Loucy (cell line): ENCODE measurements at regions not wholly inside any gene's neighbourhood (a gene's known extent, or its start where the extent isn't known, plus 50 kb on each side); places are given as distances from the start of the nearest gene placed in this dataset.

Experiments used
- H2AFZ ChIP-seq: fragments of 200-600 bp; sonication (generic); 2 replicates; pipeline ENCODE4 v1.6.0; 2016; ENCODE audit warnings: antibody characterized with exemption, mild to moderate bottlenecking, low read length, moderate library complexity
- H3F3A ChIP-seq: fragments of 200-600 bp; 2 replicates; pipeline ENCODE4 v1.6.0; 2016; ENCODE audit warnings: antibody characterized with exemption, low read depth, mild to moderate bottlenecking
- H3K27me3 ChIP-seq: fragments of 200-600 bp; sonication (generic); 2 replicates; pipeline ENCODE4 v1.6.1; 2014; ENCODE audit warnings: low read length, mild to moderate bottlenecking; ENCODE audit not compliant: insufficient read depth, poor library complexity, severe bottlenecking
- H3K36me3 ChIP-seq: fragments of 200-600 bp; sonication (generic); 2 replicates; pipeline ENCODE4 v1.6.1; 2016; ENCODE audit warnings: low read length; ENCODE audit not compliant: insufficient read depth
- H3K4me1 ChIP-seq: fragments of 200-600 bp; sonication (generic); 2 replicates; pipeline ENCODE4 v1.5.1; 2014; ENCODE audit warnings: low read length, mild to moderate bottlenecking; ENCODE audit not compliant: insufficient read depth, poor library complexity, severe bottlenecking
- H3K4me2 ChIP-seq: fragments of 200-600 bp; sonication (generic); 2 replicates; pipeline ENCODE4 v1.6.0; 2014; ENCODE audit warnings: antibody characterized with exemption, low read length, low read depth, mild to moderate bottlenecking; ENCODE audit not compliant: poor library complexity, severe bottlenecking
- H3K4me3 ChIP-seq: fragments of 200-600 bp; sonication (generic); 2 replicates; pipeline ENCODE4 v1.5.1; 2014; ENCODE audit warnings: low read length, mild to moderate bottlenecking, mixed read lengths; ENCODE audit not compliant: poor library complexity, severe bottlenecking
- H3K79me2 ChIP-seq: fragments of 200-600 bp; sonication (generic); 2 replicates; pipeline ENCODE4 v1.6.1; 2014; ENCODE audit warnings: low read length; ENCODE audit not compliant: insufficient read depth
- H3K9ac ChIP-seq: fragments of 200-600 bp; sonication (generic); 2 replicates; pipeline ENCODE4 v1.6.0; 2014; ENCODE audit warnings: mild to moderate bottlenecking, low read depth, low read length, moderate library complexity; ENCODE audit not compliant: poor library complexity, severe bottlenecking
- H3K9me2 ChIP-seq: fragments of 200-600 bp; sonication (generic); replicated peaks from 2 replicates; pipeline ENCODE4 v1.6.1; 2016; ENCODE audit warnings: low read depth, low read length, mixed read lengths
- H3K9me3 ChIP-seq: fragments of 200-600 bp; sonication (generic); 2 replicates; pipeline ENCODE4 v1.6.1; 2014; ENCODE audit warnings: mild to moderate bottlenecking, antibody characterized with exemption, low read length, low read depth; ENCODE audit not compliant: insufficient read depth
- H4K20me1 ChIP-seq: fragments of 200-600 bp; sonication (generic); 2 replicates; pipeline ENCODE4 v1.6.0; 2014; ENCODE audit warnings: antibody characterized with exemption, low read length, mild to moderate bottlenecking; ENCODE audit not compliant: insufficient read depth, poor library complexity, severe bottlenecking
- EZH2phosphoT487 ChIP-seq: fragments of 200-600 bp; IDR thresholded peaks from 2 replicates; pipeline ENCODE4 v1.6.1; 2018; ENCODE audit warnings: antibody characterized with exemption, mild to moderate bottlenecking, moderate library complexity, borderline replicate concordance
- TF ChIP-seq, protein P1 (sequence below): fragments of 200-600 bp; sonication (generic); conservative IDR thresholded peaks from 2 replicates; pipeline ENCODE4 v1.5.1; 2014; ENCODE audit warnings: mild to moderate bottlenecking, antibody characterized with exemption, low read length

DNA sequence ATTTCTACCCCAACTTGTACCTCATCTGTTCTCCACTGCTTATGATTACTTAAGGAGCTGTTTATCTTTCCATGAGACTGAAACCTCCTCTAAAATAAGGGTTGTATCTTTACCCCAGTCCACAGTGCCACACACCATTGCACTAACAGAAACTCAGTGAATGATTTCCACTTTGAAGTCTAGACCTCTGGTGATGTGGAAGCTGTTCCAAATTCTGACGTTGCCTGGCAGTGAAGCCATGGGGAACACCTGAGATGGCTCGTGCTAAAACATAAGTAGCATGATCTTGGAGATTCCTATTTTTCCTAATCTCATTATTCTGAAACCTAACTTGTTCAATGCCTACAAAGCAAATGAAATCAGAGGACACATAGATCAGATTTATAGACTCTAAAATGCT lies 583.2 kb downstream of the EBF1 start:
- no peaks in the 10 kb centered on the region for H3K9me3 ChIP-seq
- no peaks in the 10 kb centered on the region for H4K20me1 ChIP-seq
- H3K9me2 ChIP-seq: no peaks in the 10 kb centered on the region
- peaks cover 33% of the 10 kb centered on the region for H3K4me1 ChIP-seq
- H3K9ac ChIP-seq: no peak overlapping the region
- no peaks in the 10 kb centered on the region for H3K36me3 ChIP-seq
- H3F3A ChIP-seq: 0 out of 2 replicates have a peak, but pooled peaks cover 5% of the 10 kb centered on the region
- H2AFZ ChIP-seq: no peak overlapping the region
- TF ChIP-seq, protein P1, sequence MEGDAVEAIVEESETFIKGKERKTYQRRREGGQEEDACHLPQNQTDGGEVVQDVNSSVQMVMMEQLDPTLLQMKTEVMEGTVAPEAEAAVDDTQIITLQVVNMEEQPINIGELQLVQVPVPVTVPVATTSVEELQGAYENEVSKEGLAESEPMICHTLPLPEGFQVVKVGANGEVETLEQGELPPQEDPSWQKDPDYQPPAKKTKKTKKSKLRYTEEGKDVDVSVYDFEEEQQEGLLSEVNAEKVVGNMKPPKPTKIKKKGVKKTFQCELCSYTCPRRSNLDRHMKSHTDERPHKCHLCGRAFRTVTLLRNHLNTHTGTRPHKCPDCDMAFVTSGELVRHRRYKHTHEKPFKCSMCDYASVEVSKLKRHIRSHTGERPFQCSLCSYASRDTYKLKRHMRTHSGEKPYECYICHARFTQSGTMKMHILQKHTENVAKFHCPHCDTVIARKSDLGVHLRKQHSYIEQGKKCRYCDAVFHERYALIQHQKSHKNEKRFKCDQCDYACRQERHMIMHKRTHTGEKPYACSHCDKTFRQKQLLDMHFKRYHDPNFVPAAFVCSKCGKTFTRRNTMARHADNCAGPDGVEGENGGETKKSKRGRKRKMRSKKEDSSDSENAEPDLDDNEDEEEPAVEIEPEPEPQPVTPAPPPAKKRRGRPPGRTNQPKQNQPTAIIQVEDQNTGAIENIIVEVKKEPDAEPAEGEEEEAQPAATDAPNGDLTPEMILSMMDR: no peak
- TF ChIP-seq EZH2phosphoT487: no peak
- no peaks in the 10 kb centered on the region for H3K27me3 ChIP-seq
- H3K4me3 ChIP-seq: no peak overlapping the region
- no peaks in the 10 kb centered on the region for H3K79me2 ChIP-seq
- H3K4me2 ChIP-seq: no peak overlapping the region

DNA sequence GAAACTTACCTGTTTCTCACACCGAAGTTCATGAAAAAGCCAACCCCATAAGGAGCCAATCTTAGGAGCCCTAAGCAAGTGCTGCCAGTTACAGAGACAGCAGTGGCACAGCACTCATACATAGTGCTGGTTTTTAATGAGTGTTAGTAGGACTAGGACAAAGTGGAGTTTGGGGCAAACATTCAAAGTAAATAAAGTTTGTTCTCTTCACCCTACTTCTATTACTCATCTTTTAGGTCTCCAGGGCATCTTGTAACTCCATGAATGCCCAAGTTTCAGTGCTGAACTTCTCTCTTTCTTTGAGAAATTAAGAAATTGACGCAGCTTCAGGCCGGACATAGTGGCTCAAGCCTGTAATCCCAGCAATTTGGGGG lies 584.7 kb downstream of the EBF1 start:
- no peaks in the 10 kb centered on the region for H3K36me3 ChIP-seq
- TF ChIP-seq, protein P1: no peak
- no peak for TF ChIP-seq EZH2phosphoT487
- H3K9me2 ChIP-seq: no peaks in the 10 kb centered on the region
- no peaks in the 10 kb centered on the region for H3K9me3 ChIP-seq
- H3F3A ChIP-seq: peaks cover 8% of the 10 kb centered on the region; the same call in 1 of the 2 replicates
- no peaks in the 10 kb centered on the region for H3K27me3 ChIP-seq
- no peaks in the 10 kb centered on the region for H3K79me2 ChIP-seq
- H2AFZ ChIP-seq: no peak overlapping the region
- no peak overlapping the region for H3K9ac ChIP-seq
- H3K4me2 ChIP-seq: no peak overlapping the region
- H4K20me1 ChIP-seq: no peaks in the 10 kb centered on the region
- no peak overlapping the region for H3K4me3 ChIP-seq
- peaks cover 44% of the 10 kb centered on the region for H3K4me1 ChIP-seq

DNA sequence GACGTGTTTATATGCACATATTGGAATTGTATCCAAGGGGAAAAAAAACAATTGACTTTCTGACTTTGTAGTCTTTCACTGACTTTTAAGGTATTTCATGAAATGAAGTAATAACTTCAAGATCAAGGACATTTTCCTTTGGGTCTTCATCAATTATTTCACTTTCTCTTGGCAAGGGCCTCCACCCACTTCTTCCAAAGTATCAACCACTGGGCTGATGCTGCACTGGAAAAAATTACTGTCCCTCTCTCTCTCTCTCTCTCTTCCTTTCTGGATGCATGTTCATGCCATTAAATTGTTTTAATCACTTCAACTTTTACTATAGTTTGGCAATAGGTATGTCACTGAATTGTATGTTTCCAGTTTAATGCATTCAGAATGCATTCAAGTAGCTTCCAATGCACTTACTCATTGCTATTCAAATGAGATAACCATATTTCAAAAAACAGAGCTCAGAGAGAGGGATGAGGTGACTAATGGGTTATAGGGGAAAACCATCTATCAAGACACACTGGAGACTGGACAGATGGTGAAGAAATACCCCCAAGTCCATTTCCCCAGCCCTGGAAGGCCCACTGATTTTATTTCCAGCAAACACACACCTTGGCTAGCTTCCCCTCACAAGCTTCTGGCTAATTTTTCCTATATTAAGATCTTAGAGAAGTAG lies 585.3 kb downstream of the EBF1 start:
- Histone ChIP-seq H3K9me2 (no peaks in the 10 kb centered on the region), H3K9me3 (no peaks in the 10 kb centered on the region), H3F3A (peaks cover 8% of the 10 kb centered on the region; the same call in 1 of the 2 replicates), H3K27me3 (no peaks in the 10 kb centered on the region), H3K4me2 (peak overlapping the region; percentile 67), H3K4me1 (peaks cover 44% of the 10 kb centered on the region), H3K4me3 (no peak overlapping the region), H2AFZ (no peak overlapping the region), H3K36me3 (no peaks in the 10 kb centered on the region), H3K79me2 (no peaks in the 10 kb centered on the region), H4K20me1 (no peaks in the 10 kb centered on the region), H3K9ac (no peak overlapping the region)
- TF ChIP-seq EZH2phosphoT487: no peak
- TF ChIP-seq, protein P1: no peak
